Suprapubic skin (tissue), 3 donors: ENCODE measurements at regions not wholly inside any gene's neighbourhood (a gene's known extent, or its start where the extent isn't known, plus 50 kb on each side); places are given as distances from the start of the nearest gene placed in this dataset.

Experiments
- CTCF ChIP-seq, 2 donors: fragments of 200-600 bp in 1 of 2; fragments of 450-650 bp in 1 of 2; sonication (generic) in 1 of 2; IDR thresholded peaks; one replicate each; pipeline ENCODE4 v1.5.1; 2016 to 2019; ENCODE audit warnings: antibody characterized with exemption in 2 of 2, mild to moderate bottlenecking in 1 of 2, moderate library complexity in 1 of 2
- POLR2AphosphoS5 ChIP-seq, 3 donors: sonication (generic); formaldehyde crosslinking; IDR thresholded peaks; one replicate each; pipeline ENCODE4 v1.6.1; 2017; ENCODE audit warnings: antibody characterized with exemption in 3 of 3

GRCh38 chr4:117786566-117786965, 247.7 kb upstream of the NDST3 start:
- TF ChIP-seq CTCF (IDR thresholded peaks at IDR 0.05) (no peak), POLR2AphosphoS5 (IDR thresholded peaks at IDR 0.05) (no peak)
